NT2/D1 (cell line): ENCODE measurements at regions not wholly inside any gene's neighbourhood (a gene's known extent, or its start where the extent isn't known, plus 50 kb on each side); places are given as distances from the start of the nearest gene placed in this dataset.

Source experiments
- SUZ12 ChIP-seq: IDR thresholded peaks from 2 replicates; pipeline ENCODE4 v1.6.1; 2011; ENCODE audit not compliant: insufficient read length, insufficient read depth; ENCODE audit errors: extremely low read depth
- YY1 ChIP-seq: IDR thresholded peaks from 2 replicates; pipeline ENCODE4 v1.6.1; 2011; ENCODE audit not compliant: insufficient read length, insufficient read depth

- TF ChIP-seq YY1 (no peak), SUZ12 (no peak)
Observed at GRCh38 chr5:68548959-68549676, 333.6 kb downstream of the PIK3R1 start.
